ENCODE measurements at regions not wholly inside any gene's neighbourhood (a gene's known extent, or its start where the extent isn't known, plus 50 kb on each side); places are given as distances from the start of the nearest gene placed in this dataset.

GRCh38 chr6:14191761-14192160 lies 74.2 kb downstream of the CD83 start:
- intact Hi-C loops (cut with micrococcal nuclease; ENCODE audit: unreplicated experiment): no loop called here
- Mint-ChIP-seq H3K4me3 (ENCODE audit: low read depth, unreplicated experiment) (no peak overlapping the region), H3K36me3 (ENCODE audit: insufficient read depth, unreplicated experiment) (no peaks in the 10 kb centered on the region), H3K4me1 (ENCODE audit: low read depth, unreplicated experiment) (no peaks in the 10 kb centered on the region), H3K27me3 (ENCODE audit: unreplicated experiment) (peaks cover 17% of the 10 kb centered on the region), H3K9me3 (ENCODE audit: low read depth, unreplicated experiment) (no peaks in the 10 kb centered on the region), H3K27ac (ENCODE audit: unreplicated experiment) (no peak overlapping the region)
- no TSS peak for BruUV-seq (replicated peaks)
- CTCF ChIA-PET: interaction anchor here (0.5 kb wide), 1 partner anchor 1093 kb away, joined by 6 read pairs; no protein-coding TSS in a partner anchor
- no peak for DNase-seq
- TF ChIP-seq CTCF (IDR thresholded peaks at IDR 0.05; ENCODE audit: unreplicated experiment): no peak

GRCh38 chr6:14192216-14192788 lies 74.7 kb downstream of the CD83 start:
- Mint-ChIP-seq H3K4me3 (ENCODE audit: low read depth, unreplicated experiment) (no peak overlapping the region), H3K9me3 (ENCODE audit: low read depth, unreplicated experiment) (no peaks in the 10 kb centered on the region), H3K27ac (ENCODE audit: unreplicated experiment) (no peak overlapping the region), H3K4me1 (ENCODE audit: low read depth, unreplicated experiment) (no peaks in the 10 kb centered on the region), H3K27me3 (ENCODE audit: unreplicated experiment) (peaks cover 17% of the 10 kb centered on the region), H3K36me3 (ENCODE audit: insufficient read depth, unreplicated experiment) (no peaks in the 10 kb centered on the region)
- intact Hi-C loops (cut with micrococcal nuclease; ENCODE audit: unreplicated experiment): no loop called here
- TF ChIP-seq CTCF (IDR thresholded peaks at IDR 0.05; ENCODE audit: unreplicated experiment): no peak
- CTCF ChIA-PET: interaction anchor here (0.5 kb wide), 1 partner anchor 1092 kb away, joined by 6 read pairs; no protein-coding TSS in a partner anchor
- BruUV-seq (replicated peaks): no TSS peak
- no peak for DNase-seq

DNA sequence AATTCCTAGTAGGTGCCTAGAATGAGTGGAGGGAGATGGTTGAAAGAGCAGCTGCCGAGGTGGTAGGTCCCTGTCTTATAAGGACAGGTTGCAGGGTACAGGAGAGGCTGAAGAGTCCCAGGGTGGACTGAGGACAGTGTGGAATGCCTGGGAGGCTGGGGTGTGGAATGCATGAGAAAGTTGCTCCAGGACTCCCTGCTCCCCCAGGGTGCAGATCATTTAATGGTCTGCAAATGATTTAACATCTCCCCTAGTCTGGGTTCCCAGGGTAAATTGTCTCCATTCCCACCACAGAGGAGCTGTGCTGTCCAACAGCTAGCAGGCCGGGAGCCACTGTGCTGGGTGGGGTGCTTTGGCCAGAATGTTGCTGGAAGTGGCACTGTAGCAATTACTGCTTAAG lies 76.0 kb downstream of the CD83 start:
- peaks cover 17% of the 10 kb centered on the region for H3K27me3 Mint-ChIP-seq (ENCODE audit: unreplicated experiment)
- no peak for DNase-seq
- no peaks in the 10 kb centered on the region for H3K36me3 Mint-ChIP-seq (ENCODE audit: insufficient read depth, unreplicated experiment)
- no peak overlapping the region for H3K4me3 Mint-ChIP-seq (ENCODE audit: low read depth, unreplicated experiment)
- H3K4me1 Mint-ChIP-seq (ENCODE audit: low read depth, unreplicated experiment): no peaks in the 10 kb centered on the region
- TF ChIP-seq CTCF (IDR thresholded peaks at IDR 0.05; ENCODE audit: unreplicated experiment): no peak
- CTCF ChIA-PET: no interaction called here
- intact Hi-C loops (cut with micrococcal nuclease; ENCODE audit: unreplicated experiment): no loop called here
- H3K27ac Mint-ChIP-seq (ENCODE audit: unreplicated experiment): no peak overlapping the region
- BruUV-seq (replicated peaks): no TSS peak
- H3K9me3 Mint-ChIP-seq (ENCODE audit: low read depth, unreplicated experiment): no peaks in the 10 kb centered on the region

- no peak overlapping the region for H3K4me3 Mint-ChIP-seq (ENCODE audit: low read depth, unreplicated experiment)
- no peak for TF ChIP-seq CTCF (IDR thresholded peaks at IDR 0.05; ENCODE audit: unreplicated experiment)
- BruUV-seq (replicated peaks): no TSS peak
- H3K36me3 Mint-ChIP-seq (ENCODE audit: insufficient read depth, unreplicated experiment): no peaks in the 10 kb centered on the region
- H3K4me1 Mint-ChIP-seq (ENCODE audit: low read depth, unreplicated experiment): no peaks in the 10 kb centered on the region
- intact Hi-C loops (cut with micrococcal nuclease; ENCODE audit: unreplicated experiment): no loop called here
- H3K9me3 Mint-ChIP-seq (ENCODE audit: low read depth, unreplicated experiment): no peaks in the 10 kb centered on the region
- no peak overlapping the region for H3K27ac Mint-ChIP-seq (ENCODE audit: unreplicated experiment)
- peaks cover 17% of the 10 kb centered on the region for H3K27me3 Mint-ChIP-seq (ENCODE audit: unreplicated experiment)
- no peak for DNase-seq
- CTCF ChIA-PET: no interaction called here
Observed at GRCh38 chr6:14194483-14194882, 76.9 kb downstream of the CD83 start.
